ENCODE measurements at regions not wholly inside any gene's neighbourhood (a gene's known extent, or its start where the extent isn't known, plus 50 kb on each side); places are given as distances from the start of the nearest gene placed in this dataset.

DNA sequence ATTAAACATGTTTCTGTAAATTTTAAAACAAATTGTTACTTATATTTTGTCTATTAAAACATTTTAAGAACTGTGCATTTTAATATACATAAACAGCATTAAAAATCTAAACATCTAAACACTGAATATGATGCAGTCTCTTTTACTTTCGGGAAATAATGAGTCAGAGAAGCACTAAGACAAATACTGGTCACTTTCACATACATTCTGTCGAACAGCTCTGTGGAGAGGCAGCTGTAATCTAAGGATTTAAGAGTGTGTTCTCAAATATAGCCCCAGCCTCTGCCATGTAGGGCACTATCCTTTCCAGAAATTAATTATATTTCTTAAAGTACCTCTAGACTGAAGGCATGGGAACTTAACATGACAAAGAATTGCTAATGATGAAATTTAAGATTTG, 89.6 kb upstream of the PTGFR start:
- DNase-seq (ENCODE audit: low read depth), result no peak

DNA sequence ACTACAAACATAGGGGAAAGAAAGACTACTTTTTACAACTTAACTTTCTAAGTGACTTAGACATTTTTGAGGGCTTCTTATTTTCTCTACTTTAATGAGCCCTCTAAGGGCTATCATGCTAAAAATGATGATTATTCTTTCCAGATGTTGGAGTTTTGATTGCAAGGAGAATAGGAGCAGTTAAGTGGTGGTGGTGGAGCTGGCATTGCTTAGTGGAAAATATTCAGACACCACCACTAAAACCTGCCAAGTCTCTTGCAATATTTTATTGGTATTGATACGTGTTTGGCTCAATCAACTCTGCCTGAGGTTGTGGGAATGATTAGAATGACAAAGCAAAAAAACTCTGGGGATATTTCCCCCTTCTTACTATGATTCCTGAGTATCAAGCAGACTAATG, 82.6 kb upstream of the PTGFR start:
- H3K4me3 ChIP-seq (ENCODE audit: low read depth, low read length), result no peak overlapping the region
- no peak for DNase-seq (ENCODE audit: low read depth)

More for the DNA sequence above, 89.6 kb upstream of the PTGFR start:
- no peak overlapping the region for H3K4me3 ChIP-seq (ENCODE audit: low read depth, low read length)

DNA sequence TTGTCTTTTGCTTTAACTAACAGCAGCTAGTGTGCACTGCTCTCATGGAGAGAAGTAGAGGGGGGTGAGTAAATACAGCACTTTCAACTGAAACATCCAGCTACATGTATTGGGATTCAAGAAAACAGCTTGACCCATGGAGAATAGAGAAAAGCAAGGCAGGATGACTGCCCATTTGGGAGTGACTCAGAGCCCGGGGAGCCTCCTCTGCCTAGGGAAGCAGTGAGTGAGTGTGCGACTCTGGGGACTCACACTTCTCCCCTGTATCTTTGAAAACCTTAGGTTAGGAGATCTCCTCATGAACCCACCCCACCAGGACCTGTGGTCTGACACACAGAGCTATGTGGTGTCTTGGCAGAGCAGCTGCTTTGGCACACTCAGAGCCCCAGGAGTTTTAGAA, 82.0 kb upstream of the PTGFR start:
- no peak overlapping the region for H3K4me3 ChIP-seq (ENCODE audit: low read depth, low read length)
- DNase-seq (ENCODE audit: low read depth), result peak; percentile 52

DNA sequence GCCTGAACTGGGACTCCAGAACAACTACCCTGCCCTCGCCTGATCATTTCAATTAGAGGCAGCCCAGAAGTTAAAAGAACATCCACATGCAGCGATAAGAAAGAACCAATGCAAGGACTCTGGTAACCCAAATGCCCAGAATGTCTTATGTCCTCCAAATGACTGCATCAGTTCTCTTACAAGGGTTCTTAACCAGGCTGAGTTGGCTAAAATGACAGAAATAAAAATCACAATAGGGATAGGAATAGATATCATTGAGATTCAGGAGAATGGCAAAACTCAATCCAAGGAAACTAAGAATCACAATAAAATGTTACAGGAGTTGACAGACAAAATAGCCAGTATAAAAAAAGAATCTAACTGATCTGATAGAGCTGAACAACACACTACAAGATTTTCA, 80.1 kb upstream of the PTGFR start:
- DNase-seq (ENCODE audit: low read depth), result no peak
- H3K4me3 ChIP-seq (ENCODE audit: low read depth, low read length), result no peak overlapping the region

DNA sequence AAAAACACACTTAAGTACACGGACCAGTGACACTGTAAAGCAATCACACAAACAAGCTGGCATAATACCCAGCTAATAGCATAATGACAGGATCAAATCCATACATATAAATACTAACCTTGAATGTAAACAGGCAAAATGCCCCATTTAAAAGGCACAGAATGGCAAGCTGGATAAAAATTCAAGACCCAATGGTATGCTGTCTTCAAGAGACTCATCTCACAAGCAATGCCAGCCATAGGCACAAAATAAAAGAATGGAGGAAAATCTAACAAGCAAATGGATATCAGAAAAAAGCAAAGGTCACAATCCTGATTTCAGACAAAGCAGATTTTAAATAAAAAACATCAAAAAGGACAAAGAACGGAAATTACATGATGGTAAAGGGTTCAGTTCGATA, 79.1 kb upstream of the PTGFR start:
- no peak overlapping the region for H3K4me3 ChIP-seq (ENCODE audit: low read depth, low read length)
- DNase-seq (ENCODE audit: low read depth), result no peak

DNA sequence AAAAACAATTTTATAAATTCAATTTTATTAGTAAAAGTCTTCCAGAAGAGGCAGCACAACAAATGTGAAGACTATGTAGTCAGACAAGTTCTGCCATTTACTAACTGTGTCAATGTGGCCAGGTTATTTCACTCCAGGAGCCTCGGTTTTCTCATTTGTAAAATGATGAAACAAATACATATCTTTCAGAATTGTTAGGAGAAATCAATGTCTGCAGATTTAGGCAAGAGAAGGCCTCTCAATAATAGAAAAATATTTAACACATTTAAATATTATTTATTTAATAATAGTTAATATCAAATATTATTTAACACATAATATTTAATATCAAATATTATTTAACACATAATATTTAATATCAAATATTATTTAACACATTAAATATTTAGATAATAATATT, 75.6 kb upstream of the PTGFR start:
- no peak for DNase-seq (ENCODE audit: low read depth)
- no peak overlapping the region for H3K4me3 ChIP-seq (ENCODE audit: low read depth, low read length)

DNA sequence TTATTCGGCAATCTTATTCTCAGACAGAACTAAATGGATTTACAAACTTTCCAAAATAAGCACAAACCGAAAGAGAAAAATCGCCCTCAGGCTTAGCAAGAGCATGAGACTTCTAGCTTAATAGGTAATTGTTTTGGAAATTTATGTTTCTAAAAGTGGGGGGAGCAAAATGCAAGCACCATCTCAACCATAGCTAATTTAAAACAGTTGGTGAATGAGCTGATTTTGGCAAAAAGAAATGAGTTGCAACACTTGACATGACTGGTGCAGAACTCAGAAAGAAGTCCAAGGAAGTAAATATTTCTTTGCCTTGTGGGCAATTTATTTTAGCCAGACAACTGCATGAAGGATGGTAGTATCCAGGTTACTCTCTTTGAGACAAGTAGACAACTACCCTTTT, 71.5 kb upstream of the PTGFR start:
- no peak overlapping the region for H3K4me3 ChIP-seq (ENCODE audit: low read depth, low read length)
- DNase-seq (ENCODE audit: low read depth), result no peak

DNA sequence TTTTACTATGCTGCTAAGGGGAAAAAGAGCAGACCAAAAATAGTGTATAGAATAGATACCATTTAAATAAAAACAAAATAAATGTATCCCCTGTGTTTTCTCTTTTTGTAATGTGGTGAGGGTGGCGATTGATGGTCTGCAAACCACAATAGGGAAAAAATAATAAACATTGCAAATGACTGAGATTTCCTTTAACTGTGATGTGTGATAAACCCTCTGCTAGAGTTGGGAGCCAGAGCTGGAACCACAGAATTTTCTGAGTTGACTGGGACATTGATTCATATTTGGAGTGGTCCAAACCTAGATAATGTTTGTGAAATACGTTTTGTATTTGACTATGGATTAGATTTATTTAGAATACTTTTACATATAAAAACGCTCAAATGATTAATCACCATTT, 70.6 kb upstream of the PTGFR start:
- DNase-seq (ENCODE audit: low read depth), result no peak
- no peak overlapping the region for H3K4me3 ChIP-seq (ENCODE audit: low read depth, low read length)

DNA sequence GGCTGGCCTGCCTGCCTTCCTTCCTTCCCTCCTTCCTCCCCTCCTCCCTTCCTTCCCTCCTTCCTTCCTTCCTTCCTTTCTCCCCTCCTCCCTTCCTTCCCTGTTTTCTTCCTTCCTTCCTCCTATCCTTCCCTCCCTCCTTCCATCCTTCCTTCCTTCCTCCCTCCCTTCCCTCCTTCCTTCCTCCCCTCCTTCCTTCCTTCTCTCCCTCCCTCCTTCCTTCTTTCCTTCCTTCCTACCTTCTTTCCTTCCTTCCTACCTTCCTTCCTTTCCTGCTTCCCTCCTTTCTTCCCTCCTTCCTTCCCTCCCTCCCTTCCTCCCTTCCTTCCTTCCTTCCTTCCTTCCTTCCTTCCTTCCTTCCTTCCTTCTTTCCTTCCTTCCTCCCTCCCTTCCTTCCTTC, 70.1 kb upstream of the PTGFR start:
- H3K4me3 ChIP-seq (ENCODE audit: low read depth, low read length), result no peak overlapping the region
- DNase-seq (ENCODE audit: low read depth), result no peak

DNA sequence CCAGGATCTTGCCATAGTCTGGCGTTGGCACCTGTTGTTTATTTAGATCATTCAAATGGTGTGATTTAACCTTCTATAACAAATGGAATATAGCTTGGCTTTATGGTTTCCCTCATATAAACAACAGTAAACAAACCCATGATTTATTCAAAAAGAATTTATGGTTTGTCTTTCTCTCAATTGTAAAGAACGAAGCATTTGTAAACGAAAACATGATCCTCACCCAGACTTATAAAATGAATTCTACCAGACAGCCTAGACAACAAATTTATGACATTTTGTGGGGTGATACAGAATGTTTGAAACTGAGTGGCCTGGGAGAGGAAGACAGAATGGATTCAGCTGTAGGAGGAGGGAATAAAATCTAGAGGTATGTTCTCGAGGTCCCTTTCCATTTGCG, 66.1 kb upstream of the PTGFR start:
- no peak overlapping the region for H3K4me3 ChIP-seq (ENCODE audit: low read depth, low read length)
- no peak for DNase-seq (ENCODE audit: low read depth)

DNA sequence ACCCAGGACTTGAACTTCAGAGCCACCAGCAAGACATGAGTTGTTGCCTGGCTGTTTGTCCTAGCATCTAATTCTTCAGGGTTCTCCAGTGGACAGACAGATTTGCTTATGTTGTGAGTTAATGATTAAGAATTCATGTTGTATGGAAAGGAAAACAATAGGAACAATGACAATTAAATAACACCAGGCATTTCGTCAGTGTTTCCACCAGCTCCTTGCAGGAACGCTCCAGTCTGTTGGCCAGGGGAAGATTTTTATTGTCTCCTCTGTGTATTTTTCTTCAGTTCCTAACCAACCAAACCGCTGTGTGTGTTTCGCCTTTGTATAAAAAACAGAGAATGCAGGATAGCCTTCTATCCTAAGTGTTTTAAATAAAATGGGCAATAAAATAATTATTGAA, 64.4 kb upstream of the PTGFR start:
- DNase-seq (ENCODE audit: low read depth), result no peak
- no peak overlapping the region for H3K4me3 ChIP-seq (ENCODE audit: low read depth, low read length)

DNA sequence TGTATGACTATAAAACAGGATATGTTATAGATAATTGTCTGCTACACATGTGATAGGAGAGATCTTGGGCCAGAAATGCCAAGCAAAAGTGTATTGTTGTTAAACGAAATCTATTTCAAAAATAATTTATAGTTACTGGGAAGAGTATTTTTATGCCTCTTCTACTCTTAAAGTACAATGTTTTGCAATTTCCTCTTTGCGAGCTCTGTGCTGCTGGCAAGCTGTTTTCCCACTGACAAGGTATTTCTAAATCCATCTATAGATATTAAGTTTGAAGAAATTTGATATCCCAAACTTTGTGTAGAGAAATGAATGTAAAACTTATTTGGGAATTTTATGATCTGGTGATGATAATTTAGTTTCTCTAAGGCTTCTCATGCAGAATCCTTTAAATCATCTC, 63.3 kb upstream of the PTGFR start:
- no peak for DNase-seq (ENCODE audit: low read depth)
- no peak overlapping the region for H3K4me3 ChIP-seq (ENCODE audit: low read depth, low read length)

DNA sequence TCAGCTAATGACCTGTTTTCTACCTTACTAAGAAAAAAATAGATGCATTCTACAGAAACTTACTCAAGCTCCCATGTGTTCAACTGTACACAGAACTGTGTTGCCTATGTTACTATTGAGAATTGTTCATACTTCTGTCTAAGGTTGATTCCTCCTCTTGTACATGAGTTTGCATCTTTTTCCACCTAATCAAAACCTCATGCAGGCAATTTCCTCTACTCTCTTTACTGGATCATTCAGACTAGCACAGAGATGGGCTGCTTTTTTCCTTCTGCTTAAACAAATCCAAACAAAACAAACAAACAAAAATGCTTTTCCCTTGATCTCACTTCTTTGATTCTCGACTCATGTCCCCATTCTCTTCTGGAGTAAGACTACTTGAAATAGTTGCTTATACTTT, 58.8 kb upstream of the PTGFR start:
- no peak for DNase-seq (ENCODE audit: low read depth)

DNA sequence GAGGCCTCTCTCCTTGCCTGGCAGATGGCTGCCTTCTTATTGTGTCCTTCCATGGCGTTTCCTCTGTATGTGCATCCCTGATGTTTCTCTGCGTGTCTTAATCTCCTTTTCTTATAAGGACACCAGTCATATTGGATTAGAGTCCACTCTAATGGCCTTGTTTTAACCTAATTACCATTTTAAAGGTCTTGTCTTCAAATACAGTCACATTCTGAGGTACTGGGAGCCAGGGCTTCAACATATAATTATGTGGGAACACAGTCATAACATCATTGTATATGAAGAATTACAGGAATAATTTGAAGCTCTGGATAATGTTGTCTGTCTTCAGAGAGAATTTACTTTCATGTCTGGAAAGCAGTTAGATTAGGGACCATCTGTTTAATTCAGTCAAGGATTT, 56.4 kb upstream of the PTGFR start:
- no peak overlapping the region for H3K4me3 ChIP-seq (ENCODE audit: low read depth, low read length)
- DNase-seq (ENCODE audit: low read depth), result no peak

More for the DNA sequence above, 58.8 kb upstream of the PTGFR start:
- no peak overlapping the region for H3K4me3 ChIP-seq (ENCODE audit: low read depth, low read length)

DNA sequence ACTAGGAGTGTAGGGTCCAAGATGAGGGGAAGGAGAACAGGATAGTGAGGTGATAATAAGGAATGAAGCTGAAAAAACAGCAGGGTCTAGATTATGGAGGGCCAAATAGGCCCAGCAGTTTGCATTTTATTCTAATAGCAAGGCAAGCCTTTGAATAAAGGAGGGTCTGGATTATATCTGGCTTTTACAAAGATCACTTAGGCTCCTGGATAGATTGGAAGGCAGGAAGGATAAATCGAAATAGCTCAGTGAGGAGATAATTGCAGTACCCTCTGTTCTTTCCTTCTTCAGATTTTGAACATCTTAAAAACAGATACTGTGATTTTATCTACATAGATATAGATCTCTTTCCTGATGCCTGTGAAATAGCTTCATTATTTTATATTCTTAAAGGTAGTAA, 53.8 kb upstream of the PTGFR start:
- H3K4me3 ChIP-seq (ENCODE audit: low read depth, low read length), result no peak overlapping the region
- DNase-seq (ENCODE audit: low read depth), result no peak

DNA sequence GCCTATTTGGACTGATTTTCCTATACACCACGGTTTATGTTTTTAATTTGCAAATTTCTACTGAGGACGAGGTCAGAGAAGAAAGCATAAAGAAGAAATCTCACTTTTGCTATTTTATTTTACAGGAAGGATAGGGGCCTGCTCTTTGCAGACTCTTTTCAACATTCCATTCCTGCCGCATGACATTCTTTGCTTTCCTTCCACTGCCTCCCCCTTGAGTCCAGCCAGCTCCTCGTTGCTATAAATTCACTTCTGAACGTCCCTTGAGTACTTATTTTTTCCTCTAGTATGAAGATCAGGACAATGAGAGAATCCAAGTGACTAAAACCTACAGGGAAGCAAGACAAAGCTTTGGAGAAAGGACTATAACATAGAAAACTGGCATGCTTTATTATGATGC, 53.4 kb upstream of the PTGFR start:
- no peak overlapping the region for H3K4me3 ChIP-seq (ENCODE audit: low read depth, low read length)
- no peak for DNase-seq (ENCODE audit: low read depth)

DNA sequence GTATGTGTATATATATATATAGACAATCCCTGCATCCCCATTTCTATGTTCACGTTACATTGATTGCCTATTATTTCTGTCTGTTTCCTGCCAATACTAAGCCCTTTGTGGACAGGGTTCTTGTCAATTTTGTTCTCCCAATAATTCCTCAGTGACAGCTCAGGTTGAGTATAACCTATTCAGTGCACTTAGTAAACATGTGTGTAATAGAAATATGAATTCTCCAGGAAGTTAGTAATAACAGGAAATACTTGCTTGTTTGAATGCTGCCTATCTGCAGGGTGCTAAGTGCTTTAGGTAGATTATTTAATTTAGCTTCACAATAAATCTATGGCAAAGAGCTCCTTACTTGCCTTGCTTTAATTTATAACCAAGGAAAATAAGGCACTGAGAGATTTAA, 52.8 kb upstream of the PTGFR start:
- DNase-seq (ENCODE audit: low read depth), result no peak
- no peak overlapping the region for H3K4me3 ChIP-seq (ENCODE audit: low read depth, low read length)

DNA sequence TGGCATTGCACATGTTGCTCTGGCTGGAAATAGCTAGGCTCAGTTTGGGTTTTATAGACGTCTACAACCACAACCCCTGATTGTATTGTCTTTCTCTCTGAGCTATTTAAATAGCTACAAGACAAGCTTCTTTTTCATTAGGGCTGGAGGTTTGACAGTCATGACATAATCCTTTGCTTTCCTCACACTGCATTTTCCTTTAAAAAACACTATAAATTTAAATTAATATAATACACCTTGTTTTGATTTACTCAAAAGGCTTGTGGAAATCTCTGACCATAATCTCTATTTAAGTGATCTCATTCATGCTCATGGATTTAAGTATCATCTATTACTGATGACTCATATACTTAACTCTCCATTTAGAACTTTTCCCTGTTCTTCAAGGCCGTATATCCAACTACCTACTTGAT, 50.4 kb upstream of the PTGFR start:
- no peak for DNase-seq (ENCODE audit: low read depth)
- no peak overlapping the region for H3K4me3 ChIP-seq (ENCODE audit: low read depth, low read length)

Measured in skeletal muscle cell (primary cell).